ENCODE measurements at regions not wholly inside any gene's neighbourhood (a gene's known extent, or its start where the extent isn't known, plus 50 kb on each side); places are given as distances from the start of the nearest gene placed in this dataset.

DNA sequence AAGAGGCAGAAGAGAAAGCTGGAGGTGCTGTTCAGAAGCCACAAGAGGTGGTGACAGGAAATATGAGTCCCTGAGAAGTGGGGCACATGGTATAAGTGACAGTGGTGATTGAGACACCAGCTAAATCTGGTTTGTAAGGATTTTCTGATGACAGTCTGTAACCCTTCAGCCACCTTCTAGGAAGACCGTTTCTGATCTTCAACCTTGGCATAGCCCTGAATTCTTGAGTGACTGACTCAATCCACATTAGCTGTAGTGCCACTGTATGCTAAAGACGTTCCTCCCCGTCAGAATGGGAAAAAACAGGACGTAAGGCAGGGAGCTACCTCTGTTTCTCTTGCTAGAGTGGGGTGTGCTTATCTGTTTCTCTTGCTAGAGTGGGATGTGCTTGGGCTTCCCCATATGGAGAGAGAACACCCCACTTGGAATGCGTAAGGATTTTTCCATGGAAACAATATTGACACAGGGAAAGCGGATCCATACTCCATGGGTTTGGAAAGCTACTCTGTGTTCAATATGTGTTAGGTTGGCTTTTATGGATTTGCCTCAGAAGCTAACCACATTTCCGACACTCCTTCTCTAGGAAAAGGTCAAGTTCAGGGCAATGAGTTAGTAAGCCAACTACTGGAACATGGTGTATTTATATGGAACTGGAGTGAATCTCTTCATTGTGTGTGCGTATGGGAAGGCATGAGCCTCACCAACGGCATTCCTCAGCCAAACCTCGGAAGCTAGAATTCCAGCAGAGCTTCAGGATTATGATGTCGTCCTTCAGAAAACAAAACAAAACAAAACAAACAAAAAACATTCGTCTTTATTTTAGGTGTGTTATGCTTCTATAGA, 948.8 kb upstream of the SLC10A2 start:
- no peak overlapping the region for H3K4me3 ChIP-seq
- DNase-seq (ENCODE audit: low read depth, low spot score): no peak
- no peaks in the 10 kb centered on the region for H3K9me3 ChIP-seq (ENCODE audit: low read depth, low read length)
- no peak overlapping the region for H3K27ac ChIP-seq
- no peak for TF ChIP-seq EZH2 (IDR thresholded peaks at IDR 0.05)
- no peak for TF ChIP-seq FOXP2 (optimal IDR thresholded peaks at IDR 0.05; ENCODE audit: control extremely low read depth, extremely low read length, insufficient read depth)
- TF ChIP-seq POLR2AphosphoS5 (IDR thresholded peaks at IDR 0.05; ENCODE audit: borderline replicate concordance, low read depth, low read length): no peak
- no peak overlapping the region for H3K9ac ChIP-seq (ENCODE audit: insufficient read length)
- H3K36me3 ChIP-seq (ENCODE audit: insufficient read depth, low read length): no peaks in the 10 kb centered on the region

DNA sequence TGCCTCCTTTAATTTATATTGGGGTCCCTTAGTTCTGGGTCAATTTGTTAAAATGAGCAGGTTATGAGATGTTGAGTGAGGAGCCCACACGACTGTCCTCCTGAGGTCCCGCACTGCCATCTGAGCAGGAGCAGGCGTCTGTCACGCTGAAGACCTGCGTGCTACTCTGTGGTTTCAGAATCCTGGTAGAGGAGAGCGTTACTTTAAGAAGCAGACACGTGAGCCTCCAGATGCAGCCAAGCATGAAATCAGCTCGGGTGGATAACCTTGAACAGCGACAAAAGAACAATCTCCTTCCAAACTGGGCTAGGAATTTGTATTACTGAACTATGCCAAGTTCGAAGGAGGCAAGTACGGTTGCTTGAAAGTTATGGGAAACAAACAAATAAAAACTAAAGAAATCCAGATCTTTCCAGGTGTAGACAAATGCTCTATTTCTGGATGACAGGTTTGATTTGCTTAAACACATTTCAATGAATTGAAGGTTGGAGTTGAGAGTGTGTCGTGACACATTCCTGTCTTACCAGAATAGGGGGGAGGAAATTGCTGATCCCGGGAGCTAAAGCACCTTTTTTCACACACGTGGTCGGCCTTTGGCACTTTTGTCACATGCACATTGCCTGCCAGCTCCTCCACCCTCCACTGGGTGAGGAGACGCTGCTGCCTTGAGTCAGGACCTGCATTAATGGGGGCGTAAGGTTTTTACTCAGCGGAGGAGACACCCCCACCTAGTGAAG, 945.5 kb upstream of the SLC10A2 start:
- H3K4me3 ChIP-seq: no peak overlapping the region
- no peaks in the 10 kb centered on the region for H3K36me3 ChIP-seq (ENCODE audit: insufficient read depth, low read length)
- no peak for DNase-seq (ENCODE audit: low read depth, low spot score)
- H3K27ac ChIP-seq: no peak overlapping the region
- H3K9ac ChIP-seq (ENCODE audit: insufficient read length): no peak overlapping the region
- H3K9me3 ChIP-seq (ENCODE audit: low read depth, low read length): no peaks in the 10 kb centered on the region
- no peak for TF ChIP-seq FOXP2 (optimal IDR thresholded peaks at IDR 0.05; ENCODE audit: control extremely low read depth, extremely low read length, insufficient read depth)
- TF ChIP-seq POLR2AphosphoS5 (IDR thresholded peaks at IDR 0.05; ENCODE audit: borderline replicate concordance, low read depth, low read length): no peak
- TF ChIP-seq EZH2 (IDR thresholded peaks at IDR 0.05): no peak

DNA sequence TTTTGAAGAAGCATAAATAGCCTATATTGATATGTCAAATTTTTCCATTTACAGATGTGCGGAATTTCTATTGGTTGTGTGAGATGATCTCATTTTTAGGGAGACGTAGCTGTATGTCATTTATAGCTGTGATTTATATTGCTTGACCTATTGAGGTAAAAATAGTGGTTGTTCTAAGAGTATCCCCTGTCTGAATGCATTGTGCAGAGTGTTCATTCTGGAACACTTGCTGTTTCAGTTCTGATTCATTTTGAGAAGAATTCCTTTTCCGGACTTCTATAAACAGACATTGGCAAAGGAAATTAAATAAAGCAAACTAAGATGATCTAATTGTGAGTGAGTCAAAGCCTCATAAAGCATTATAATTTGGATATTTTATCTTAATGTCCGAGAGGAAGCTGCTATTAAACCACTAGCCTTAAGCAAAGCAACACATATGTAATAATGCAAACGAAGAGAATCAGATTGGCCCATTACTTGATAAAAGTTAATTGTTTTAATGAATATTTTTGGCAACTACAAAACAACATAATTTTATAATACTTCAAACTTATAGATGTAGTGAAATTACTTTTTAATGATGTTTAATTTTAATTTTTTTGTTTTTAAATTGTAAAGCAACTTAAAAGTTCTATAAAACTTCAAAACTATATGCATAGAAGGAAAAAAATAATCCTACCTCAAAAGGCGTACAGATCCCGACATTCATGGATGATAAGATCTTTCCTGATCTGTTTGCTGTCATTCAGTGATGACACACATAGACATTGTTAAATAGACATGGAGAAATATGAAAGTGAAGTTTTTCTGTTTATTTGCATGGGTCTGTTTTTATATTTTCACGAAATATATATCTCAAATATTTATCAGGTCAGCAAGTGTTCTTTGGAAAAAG, 942.6 kb upstream of the SLC10A2 start:
- DNase-seq (ENCODE audit: low read depth, low spot score): no peak
- Histone ChIP-seq H3K9ac (ENCODE audit: insufficient read length) (no peak overlapping the region), H3K4me3 (no peak overlapping the region), H3K36me3 (ENCODE audit: insufficient read depth, low read length) (no peaks in the 10 kb centered on the region), H3K9me3 (ENCODE audit: low read depth, low read length) (no peaks in the 10 kb centered on the region), H3K27ac (no peak overlapping the region)
- no peak for TF ChIP-seq FOXP2 (optimal IDR thresholded peaks at IDR 0.05; ENCODE audit: control extremely low read depth, extremely low read length, insufficient read depth)
- TF ChIP-seq EZH2 (IDR thresholded peaks at IDR 0.05): no peak
- TF ChIP-seq POLR2AphosphoS5 (IDR thresholded peaks at IDR 0.05; ENCODE audit: borderline replicate concordance, low read depth, low read length): no peak

DNA sequence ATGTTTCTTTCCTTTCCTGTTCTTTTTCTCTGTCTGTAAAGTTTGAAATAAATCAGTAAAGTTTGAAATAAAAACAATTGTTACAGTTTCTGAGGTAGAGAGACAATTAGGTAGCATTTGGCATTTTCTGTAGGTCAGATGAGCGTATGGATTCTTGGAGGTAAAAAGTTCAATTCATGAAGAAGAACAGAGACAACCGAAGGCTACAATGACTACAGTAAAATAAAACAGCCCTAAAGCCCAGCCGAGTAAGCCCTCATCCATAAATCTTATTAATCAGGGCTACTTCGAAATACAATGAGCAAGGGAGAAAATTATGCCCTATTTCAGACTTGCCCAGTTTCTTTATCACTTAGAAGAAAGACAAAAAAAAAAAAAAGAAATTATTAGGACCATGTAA, 941.9 kb upstream of the SLC10A2 start:
- Histone ChIP-seq H3K4me3 (no peak overlapping the region), H3K9ac (ENCODE audit: insufficient read length) (no peak overlapping the region), H3K27ac (no peak overlapping the region), H3K36me3 (ENCODE audit: insufficient read depth, low read length) (no peaks in the 10 kb centered on the region), H3K9me3 (ENCODE audit: low read depth, low read length) (no peaks in the 10 kb centered on the region)
- DNase-seq (ENCODE audit: low read depth, low spot score): no peak
- TF ChIP-seq POLR2AphosphoS5 (IDR thresholded peaks at IDR 0.05; ENCODE audit: borderline replicate concordance, low read depth, low read length) (no peak), FOXP2 (optimal IDR thresholded peaks at IDR 0.05; ENCODE audit: control extremely low read depth, extremely low read length, insufficient read depth) (no peak), EZH2 (IDR thresholded peaks at IDR 0.05) (no peak)

DNA sequence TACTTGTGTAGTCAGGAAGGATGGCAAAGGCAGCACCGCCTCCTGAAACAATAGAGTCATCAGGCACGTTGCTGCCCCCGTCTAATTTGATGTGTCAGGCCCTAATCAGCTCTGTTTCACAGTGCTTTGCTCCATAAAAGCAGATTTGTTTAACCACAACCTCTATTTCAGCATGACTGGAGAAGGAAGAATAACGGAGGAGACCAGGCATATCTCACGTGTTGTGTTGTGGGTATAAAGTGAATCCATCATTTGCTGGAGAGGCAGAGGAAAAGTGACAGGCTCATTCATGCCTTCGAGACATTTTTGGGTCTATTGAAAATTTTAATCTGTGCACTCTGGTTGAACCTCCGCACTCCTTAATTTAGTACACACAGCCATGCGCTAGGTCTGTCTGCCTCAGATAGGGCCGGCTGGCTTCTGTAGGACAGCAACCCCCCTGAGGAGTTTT, 940.4 kb upstream of the SLC10A2 start:
- TF ChIP-seq FOXP2 (optimal IDR thresholded peaks at IDR 0.05; ENCODE audit: control extremely low read depth, extremely low read length, insufficient read depth) (no peak), POLR2AphosphoS5 (IDR thresholded peaks at IDR 0.05; ENCODE audit: borderline replicate concordance, low read depth, low read length) (no peak), EZH2 (IDR thresholded peaks at IDR 0.05) (no peak)
- Histone ChIP-seq H3K4me3 (no peak overlapping the region), H3K9me3 (ENCODE audit: low read depth, low read length) (no peaks in the 10 kb centered on the region), H3K36me3 (ENCODE audit: insufficient read depth, low read length) (no peaks in the 10 kb centered on the region), H3K27ac (no peak overlapping the region), H3K9ac (ENCODE audit: insufficient read length) (no peak overlapping the region)
- no peak for DNase-seq (ENCODE audit: low read depth, low spot score)

DNA sequence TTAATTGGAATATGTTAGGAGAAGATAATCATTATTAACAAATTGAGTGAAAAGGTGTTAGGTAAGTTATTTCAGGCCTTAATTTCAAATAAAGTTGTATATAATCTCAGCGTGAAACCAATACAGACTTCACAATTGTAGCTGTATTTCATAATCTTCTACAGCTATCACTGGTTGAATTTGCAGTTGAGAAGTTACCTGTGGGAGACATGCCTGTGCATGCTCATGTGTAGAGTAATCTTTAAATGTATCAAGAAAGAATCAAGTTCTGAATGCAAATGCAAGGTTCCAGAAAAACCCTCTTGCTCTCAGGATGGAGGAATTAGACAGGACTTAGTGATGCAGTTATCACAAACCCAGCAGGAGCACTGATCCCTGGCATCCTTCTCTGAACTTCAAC, 938.4 kb upstream of the SLC10A2 start:
- Histone ChIP-seq H3K9me3 (ENCODE audit: low read depth, low read length) (no peaks in the 10 kb centered on the region), H3K4me3 (no peak overlapping the region), H3K27ac (no peak overlapping the region), H3K9ac (ENCODE audit: insufficient read length) (no peak overlapping the region), H3K36me3 (ENCODE audit: insufficient read depth, low read length) (no peaks in the 10 kb centered on the region)
- no peak for DNase-seq (ENCODE audit: low read depth, low spot score)
- TF ChIP-seq FOXP2 (optimal IDR thresholded peaks at IDR 0.05; ENCODE audit: control extremely low read depth, extremely low read length, insufficient read depth) (no peak), EZH2 (IDR thresholded peaks at IDR 0.05) (no peak), POLR2AphosphoS5 (IDR thresholded peaks at IDR 0.05; ENCODE audit: borderline replicate concordance, low read depth, low read length) (no peak)

DNA sequence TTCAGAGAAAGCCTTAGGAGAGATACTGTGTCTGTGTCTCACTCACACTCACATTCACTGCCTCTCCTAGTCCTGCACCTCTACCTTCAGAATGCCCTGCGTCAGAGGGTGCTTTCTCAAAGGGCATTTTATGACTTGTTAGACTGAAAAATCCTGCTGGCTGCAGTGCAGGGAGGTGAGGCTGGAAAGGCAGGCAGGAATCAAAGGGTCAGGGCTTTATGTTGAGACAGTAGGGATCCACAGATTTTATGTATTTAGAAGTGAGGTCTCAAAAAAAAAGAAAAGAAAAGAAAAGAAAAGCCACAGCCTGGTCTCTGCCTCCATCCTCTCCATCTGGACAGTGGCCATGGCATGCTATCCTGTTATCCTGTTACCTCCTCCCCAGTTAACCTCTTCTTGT, 936.0 kb upstream of the SLC10A2 start:
- Histone ChIP-seq H3K9me3 (ENCODE audit: low read depth, low read length) (no peaks in the 10 kb centered on the region), H3K9ac (ENCODE audit: insufficient read length) (no peak overlapping the region), H3K4me3 (no peak overlapping the region), H3K27ac (no peak overlapping the region), H3K36me3 (ENCODE audit: insufficient read depth, low read length) (no peaks in the 10 kb centered on the region)
- TF ChIP-seq POLR2AphosphoS5 (IDR thresholded peaks at IDR 0.05; ENCODE audit: borderline replicate concordance, low read depth, low read length) (no peak), EZH2 (IDR thresholded peaks at IDR 0.05) (no peak), FOXP2 (optimal IDR thresholded peaks at IDR 0.05; ENCODE audit: control extremely low read depth, extremely low read length, insufficient read depth) (no peak)
- no peak for DNase-seq (ENCODE audit: low read depth, low spot score)

DNA sequence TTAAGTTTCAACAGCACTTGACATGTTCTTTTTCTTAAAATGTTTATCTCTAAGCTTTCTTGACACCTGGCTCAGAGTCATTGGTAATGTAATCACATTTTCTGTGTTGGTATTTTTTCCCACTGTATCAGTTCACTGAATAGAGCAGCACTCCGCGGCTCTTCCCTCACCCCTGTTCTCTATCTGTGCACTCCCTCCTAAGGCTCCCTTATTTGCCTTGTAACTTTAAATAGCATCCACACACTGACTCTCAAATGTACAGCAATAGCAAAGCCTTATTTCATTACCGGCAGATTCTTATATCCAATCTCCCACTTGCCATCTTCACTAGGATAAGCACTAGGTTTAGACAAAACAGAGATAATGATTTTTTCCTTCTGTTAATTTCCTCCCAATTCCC, 935.5 kb upstream of the SLC10A2 start:
- H3K9ac ChIP-seq (ENCODE audit: insufficient read length): no peak overlapping the region
- H3K9me3 ChIP-seq (ENCODE audit: low read depth, low read length): no peaks in the 10 kb centered on the region
- no peaks in the 10 kb centered on the region for H3K36me3 ChIP-seq (ENCODE audit: insufficient read depth, low read length)
- TF ChIP-seq FOXP2 (optimal IDR thresholded peaks at IDR 0.05; ENCODE audit: control extremely low read depth, extremely low read length, insufficient read depth): no peak
- TF ChIP-seq EZH2 (IDR thresholded peaks at IDR 0.05): no peak
- no peak for TF ChIP-seq POLR2AphosphoS5 (IDR thresholded peaks at IDR 0.05; ENCODE audit: borderline replicate concordance, low read depth, low read length)
- H3K4me3 ChIP-seq: no peak overlapping the region
- no peak overlapping the region for H3K27ac ChIP-seq
- DNase-seq (ENCODE audit: low read depth, low spot score): no peak

All from SK-N-MC (cell line).